Mucosa of gallbladder (tissue), 1 donor: ENCODE measurements at regions not wholly inside any gene's neighbourhood (a gene's known extent, or its start where the extent isn't known, plus 50 kb on each side); places are given as distances from the start of the nearest gene placed in this dataset.
"Not testable (repeated sequence)": the region's sequence is repeated elsewhere in the genome, so short reads cannot be mapped to it uniquely, and the experiment has no call there.

Experiments
- DNase-seq: peaks from one replicate; pipeline ENCODE4 v3.0.0-alpha.2; 2020; ENCODE audit warnings: low spot score
- donor health status: DM: no; HTN: no; CAD: no.

DNA sequence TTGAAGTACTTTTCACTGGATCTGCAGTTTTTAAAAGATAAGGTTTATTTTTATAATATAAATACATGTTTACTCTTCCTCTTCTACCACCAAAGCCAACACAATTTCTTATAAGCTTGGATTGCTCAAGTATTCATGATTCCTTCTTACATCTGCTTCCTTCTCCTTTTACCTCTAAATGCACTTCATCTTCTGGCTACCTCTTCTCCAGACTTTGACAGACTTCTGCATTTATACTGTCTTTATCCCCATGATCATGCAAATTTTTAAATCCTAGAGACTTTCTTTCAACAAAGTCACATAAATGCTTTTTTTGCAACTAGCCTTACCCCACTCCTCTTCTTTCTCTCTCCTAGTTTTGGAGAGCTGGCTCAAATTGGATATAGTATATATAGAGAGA is 142.9 kb downstream of the TFAP2B start:
- no peak for DNase-seq

GRCh38 chr6:50962213-50962759 is 143.6 kb downstream of the TFAP2B start:
- DNase-seq = no peak

- DNase-seq = no peak
Observed at GRCh38 chr6:50963952-50964351, 145.3 kb downstream of the TFAP2B start.

DNA sequence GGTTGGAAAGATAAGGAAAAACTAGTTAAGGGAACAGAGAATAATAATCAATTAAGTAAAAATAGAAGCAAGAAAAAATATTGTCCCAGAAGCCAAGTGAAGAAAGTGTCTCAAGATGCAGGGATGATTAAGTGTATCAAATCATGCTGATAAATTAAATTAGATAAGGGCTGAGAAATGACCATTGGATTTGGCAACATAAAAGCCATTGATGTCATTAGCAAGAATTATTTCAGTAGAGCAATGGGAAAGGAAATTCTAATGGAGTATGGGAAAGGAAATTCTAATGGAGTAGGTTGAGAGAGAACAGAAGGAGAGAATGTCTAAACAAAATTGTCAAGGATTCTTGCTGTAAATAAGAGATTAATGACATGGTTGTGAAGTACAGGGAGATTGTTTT is 146.8 kb downstream of the TFAP2B start:
- DNase-seq = no peak

GRCh38 chr6:50966532-50966931 is 147.9 kb downstream of the TFAP2B start:
- no peak for DNase-seq

GRCh38 chr6:50966986-50967385 is 148.3 kb downstream of the TFAP2B start:
- DNase-seq = no peak

GRCh38 chr6:50968246-50968645 is 149.6 kb downstream of the TFAP2B start:
- DNase-seq = not testable (repeated sequence)

DNA sequence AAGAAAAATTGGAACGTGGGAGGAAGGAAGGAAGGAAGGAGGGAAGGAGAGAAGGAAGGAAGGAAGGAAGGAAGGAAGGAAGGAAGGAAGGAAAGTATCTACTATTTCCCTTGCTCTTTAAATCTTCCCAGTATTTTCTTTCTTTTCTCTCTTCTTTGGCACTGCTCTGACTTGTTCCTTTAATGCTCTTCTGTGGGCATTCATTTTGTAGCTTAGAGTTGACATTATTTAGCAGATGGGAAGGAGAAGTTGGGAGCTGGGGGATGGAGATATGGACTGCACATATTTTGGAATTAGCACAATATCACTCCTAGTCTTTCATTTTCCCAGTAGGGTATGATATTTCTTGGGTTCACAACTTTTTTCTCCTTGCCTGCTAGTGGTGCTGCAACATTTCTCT is 152.2 kb downstream of the TFAP2B start:
- DNase-seq = no peak

DNA sequence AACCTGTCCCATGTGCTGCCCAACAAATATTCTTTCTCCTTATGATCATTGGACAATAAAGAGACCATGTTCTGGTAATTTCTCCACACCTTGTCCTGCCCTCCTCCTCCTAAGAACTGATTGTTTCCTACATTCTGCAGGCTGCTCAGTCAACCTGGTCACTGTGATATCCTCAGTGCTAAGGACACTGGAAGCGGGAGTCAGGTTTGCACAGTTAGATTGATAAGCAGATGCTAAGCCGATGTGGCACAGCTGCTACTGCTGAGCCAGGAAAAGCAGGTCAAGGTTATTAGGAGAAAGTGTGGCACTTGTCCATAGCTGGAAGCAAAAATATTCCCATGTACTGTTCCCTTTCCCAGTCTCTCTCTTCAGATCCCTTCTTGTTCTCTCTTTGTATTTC is 154.8 kb downstream of the TFAP2B start:
- no peak for DNase-seq

- DNase-seq = no peak
Observed at GRCh38 chr6:50974319-50974718, 155.6 kb downstream of the TFAP2B start.

DNA sequence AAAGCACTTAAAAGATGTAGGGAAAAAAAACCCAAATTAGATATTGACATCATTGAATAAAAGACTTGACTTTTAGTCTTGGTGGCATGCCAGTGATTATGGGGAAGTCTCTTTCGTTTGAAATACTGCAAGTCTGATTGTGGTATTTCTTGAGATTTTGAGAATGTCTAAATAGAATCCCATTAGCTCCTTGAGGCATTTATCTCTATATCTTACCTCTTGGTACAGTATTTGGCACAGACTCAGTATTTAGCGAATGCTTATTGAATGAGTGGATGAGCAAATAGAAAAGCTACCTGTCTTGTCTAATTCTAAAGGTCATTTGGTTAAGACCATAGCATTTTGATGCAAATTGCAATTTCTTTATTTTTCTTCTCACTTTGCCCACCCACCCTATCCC is 156.5 kb downstream of the TFAP2B start:
- no peak for DNase-seq

- DNase-seq = no peak
Observed at GRCh38 chr6:50976907-50977306, 158.2 kb downstream of the TFAP2B start.

DNA sequence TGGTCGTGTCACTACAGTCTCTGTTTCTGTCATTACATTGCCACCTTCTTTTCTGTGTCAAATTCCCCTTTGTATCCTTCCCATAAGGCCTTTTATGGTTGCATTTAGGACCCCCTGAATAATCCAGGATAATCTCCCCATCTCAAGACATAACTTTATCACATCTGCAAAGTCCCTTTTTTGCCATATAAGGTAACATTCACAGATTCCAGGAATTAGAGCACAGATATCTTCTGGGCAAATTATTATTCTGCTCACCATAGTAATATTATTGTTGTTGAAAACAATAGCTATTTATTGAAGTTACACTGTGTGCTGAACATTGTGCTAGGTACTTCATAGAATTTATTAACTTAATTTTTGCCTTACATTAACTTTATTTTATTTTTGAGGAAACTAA is 159.1 kb downstream of the TFAP2B start:
- DNase-seq = no peak

DNA sequence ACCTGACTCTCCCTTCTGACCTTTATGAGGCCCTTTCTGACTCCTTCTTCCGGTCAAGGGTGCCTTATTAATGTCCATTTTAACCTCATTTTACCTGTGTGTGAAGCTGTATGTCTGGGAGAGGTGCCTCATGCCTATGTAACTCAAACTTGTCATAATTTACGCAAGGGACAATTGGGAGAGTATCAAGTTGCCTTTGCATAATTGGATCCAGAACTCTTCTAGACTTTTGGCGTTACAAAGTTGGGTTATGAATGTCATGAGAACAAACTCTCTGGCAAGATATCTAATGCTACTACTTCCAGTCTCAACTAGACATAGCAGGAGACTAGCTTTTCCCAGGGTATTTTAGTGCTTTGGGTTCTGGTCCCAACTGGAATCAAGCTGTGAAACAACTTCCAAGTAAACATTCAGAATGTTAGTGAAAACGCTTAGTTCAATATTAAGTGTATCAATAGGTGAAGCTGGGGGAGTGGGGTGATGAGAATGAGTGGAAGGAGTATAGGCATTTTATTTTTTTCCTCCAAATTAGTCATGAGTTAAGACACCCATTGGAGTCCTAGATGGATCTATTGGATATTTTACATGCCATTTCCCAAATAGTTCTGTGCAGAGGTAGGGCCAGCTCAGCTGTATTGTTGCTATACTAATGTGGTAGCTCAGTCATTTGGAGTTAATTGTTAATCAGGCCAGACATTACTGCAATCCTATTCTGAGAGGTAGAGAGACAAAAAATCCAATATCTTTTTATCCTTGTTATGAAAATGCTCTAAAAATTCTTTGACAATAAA is 159.9 kb downstream of the TFAP2B start:
- DNase-seq = no peak

DNA sequence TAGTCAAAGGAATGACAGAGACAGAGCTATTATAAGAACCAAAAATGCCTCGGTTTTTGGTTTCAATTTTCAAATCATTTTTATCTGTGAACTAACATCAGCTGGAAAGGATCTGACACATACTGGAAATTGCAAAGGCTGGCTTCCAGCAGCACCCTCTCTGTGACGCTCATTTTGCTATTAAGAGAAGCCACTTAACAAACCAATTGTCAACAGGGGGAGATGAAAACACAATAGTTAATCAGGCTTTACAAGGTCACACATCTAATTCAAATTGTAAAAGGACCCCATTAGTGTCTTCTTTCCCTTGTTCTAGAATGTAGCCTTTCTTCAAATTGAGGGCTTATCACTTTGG is 160.5 kb downstream of the TFAP2B start:
- no peak for DNase-seq

GRCh38 chr6:50984135-50984534 is 165.5 kb downstream of the TFAP2B start:
- DNase-seq = no peak

DNA sequence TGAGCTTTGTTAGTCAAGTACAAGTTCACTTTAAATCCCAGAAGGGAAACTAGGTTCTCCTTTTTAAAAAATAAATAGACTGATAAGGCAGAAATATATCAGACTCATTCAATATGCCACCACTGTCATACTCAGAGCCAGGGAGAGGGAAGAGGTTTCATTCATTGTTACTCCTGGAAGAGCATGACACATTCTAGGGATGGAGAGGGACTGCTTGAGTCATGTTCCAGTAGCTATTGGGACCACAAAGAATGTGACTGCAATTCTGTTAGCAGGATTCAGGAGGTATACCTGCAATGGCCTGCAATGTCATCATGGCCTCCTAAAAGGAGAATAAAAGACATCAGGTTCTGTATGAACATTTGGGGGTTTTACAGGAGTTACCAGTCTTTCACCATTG is 167.6 kb downstream of the TFAP2B start:
- DNase-seq = no peak

- DNase-seq = no peak
Observed at GRCh38 chr6:50989123-50989522, 170.5 kb downstream of the TFAP2B start.

- DNase-seq = no peak
Observed at GRCh38 chr6:50990750-50991446, 172.2 kb downstream of the TFAP2B start.

- no peak for DNase-seq
Observed at GRCh38 chr6:50992232-50992631, 173.6 kb downstream of the TFAP2B start.

DNA sequence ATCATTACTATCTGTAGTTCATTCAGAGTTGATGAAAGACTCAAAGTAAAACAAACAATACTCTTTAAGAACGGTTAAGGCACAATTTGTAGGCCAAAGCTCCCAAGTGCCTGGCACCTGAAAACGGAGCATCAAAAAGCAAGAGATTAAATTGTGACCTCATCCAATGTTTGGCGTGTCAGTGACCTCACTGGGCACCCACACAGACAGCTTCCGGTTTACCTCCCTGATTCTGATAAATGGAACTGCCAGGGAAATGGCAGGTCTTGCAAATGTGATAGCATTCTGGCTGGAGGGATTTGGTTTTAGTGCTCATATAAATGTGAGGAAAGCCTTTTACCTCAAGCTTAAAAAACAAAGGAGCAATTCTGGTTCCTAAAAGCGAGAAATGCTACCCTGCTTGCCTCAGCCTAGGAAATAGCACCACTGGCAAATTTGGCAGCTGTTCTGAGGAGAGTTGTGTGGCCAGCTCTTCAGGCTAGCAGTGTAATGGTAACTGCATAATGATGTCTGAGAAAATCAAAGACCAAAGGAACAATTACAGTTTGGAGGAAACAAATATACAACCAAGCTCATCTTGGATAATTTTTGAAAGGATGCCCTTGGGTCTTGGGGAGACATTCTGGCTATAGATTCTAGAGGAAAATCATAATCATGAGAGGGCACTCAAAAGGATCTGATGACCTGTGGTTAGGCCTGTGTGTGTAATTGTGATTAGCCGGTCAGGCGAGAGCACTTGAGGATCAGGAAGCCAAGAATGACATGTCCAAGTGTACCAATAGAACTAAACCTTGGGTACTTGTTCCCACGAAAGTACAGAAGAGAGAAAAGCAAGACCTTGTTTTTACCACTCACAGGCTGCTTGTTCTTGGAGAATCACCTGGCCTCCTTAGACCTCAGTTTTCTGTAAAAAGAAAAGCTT is 174.3 kb downstream of the TFAP2B start:
- no peak for DNase-seq
